ENCODE measurements at regions not wholly inside any gene's neighbourhood (a gene's known extent, or its start where the extent isn't known, plus 50 kb on each side); places are given as distances from the start of the nearest gene placed in this dataset.

DNA sequence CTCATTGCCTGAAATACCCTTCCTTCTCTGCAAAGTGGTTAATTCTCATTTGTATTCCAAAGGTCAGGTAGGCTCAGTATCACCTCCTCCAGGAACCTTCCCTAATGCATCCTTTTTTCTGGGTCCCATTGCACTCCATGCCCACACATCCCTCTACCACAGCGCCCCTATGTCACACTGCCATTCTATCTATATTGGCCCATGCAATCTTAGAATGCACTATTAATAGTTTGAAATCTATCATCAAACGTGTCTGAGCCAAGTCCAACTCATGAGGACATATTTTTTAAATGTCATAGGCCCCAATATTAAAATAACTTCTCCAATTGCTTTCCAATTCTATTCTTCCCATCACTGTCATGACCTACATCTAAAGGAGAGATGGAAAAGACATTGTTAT is 495.1 kb downstream of the SOX6 start:
- no TSS peak for BruUV-seq (replicated peaks)
- no peaks in the 10 kb centered on the region for H3K4me1 ChIP-seq (ENCODE audit: control insufficient read depth, insufficient read depth, low read length)
- TF ChIP-seq CTCF (IDR thresholded peaks at IDR 0.05): no peak
- TF ChIP-seq TCF7L2 (IDR thresholded peaks at IDR 0.05; ENCODE audit: low read depth, low read length): no peak
- TF ChIP-seq POLR2AphosphoS5 (IDR thresholded peaks at IDR 0.05; ENCODE audit: low read depth, low read length): no peak
- TF ChIP-seq, protein P1, sequence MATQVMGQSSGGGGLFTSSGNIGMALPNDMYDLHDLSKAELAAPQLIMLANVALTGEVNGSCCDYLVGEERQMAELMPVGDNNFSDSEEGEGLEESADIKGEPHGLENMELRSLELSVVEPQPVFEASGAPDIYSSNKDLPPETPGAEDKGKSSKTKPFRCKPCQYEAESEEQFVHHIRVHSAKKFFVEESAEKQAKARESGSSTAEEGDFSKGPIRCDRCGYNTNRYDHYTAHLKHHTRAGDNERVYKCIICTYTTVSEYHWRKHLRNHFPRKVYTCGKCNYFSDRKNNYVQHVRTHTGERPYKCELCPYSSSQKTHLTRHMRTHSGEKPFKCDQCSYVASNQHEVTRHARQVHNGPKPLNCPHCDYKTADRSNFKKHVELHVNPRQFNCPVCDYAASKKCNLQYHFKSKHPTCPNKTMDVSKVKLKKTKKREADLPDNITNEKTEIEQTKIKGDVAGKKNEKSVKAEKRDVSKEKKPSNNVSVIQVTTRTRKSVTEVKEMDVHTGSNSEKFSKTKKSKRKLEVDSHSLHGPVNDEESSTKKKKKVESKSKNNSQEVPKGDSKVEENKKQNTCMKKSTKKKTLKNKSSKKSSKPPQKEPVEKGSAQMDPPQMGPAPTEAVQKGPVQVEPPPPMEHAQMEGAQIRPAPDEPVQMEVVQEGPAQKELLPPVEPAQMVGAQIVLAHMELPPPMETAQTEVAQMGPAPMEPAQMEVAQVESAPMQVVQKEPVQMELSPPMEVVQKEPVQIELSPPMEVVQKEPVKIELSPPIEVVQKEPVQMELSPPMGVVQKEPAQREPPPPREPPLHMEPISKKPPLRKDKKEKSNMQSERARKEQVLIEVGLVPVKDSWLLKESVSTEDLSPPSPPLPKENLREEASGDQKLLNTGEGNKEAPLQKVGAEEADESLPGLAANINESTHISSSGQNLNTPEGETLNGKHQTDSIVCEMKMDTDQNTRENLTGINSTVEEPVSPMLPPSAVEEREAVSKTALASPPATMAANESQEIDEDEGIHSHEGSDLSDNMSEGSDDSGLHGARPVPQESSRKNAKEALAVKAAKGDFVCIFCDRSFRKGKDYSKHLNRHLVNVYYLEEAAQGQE (IDR thresholded peaks at IDR 0.05; ENCODE audit: insufficient read depth in 1 of 2, low read depth in 2 of 2, low read length in 1 of 2): no peak
- DNase-seq (ENCODE audit: low read depth, low spot score): no peak
- intact Hi-C loops (cut with micrococcal nuclease; ENCODE audit: unreplicated experiment) (no loop called here), in situ Hi-C loops (cut with HindIII; ENCODE audit: low pct_unique_long_range_greater_than_20kb, low sequenced_read_pairs) (no loop called here)
- no peaks in the 10 kb centered on the region for H3K9me3 ChIP-seq (ENCODE audit: control insufficient read depth, insufficient read depth, low read depth, low read length)
- ChIA-PET POLR2A (no interaction called here), CTCF (no interaction called here)
- ATAC-seq: no peak
- no peak overlapping the region for H3K27ac ChIP-seq (ENCODE audit: low read length)
- H3K27me3 ChIP-seq (ENCODE audit: control insufficient read depth, insufficient read depth, low read length): no peaks in the 10 kb centered on the region
- H3K4me3 ChIP-seq (ENCODE audit: low read depth in 2 of 2, low read length in 2 of 2): no peak overlapping the region
- no peaks in the 10 kb centered on the region for H3K36me3 ChIP-seq (ENCODE audit: control insufficient read depth, insufficient read depth, low read length)

- Histone ChIP-seq H3K4me3 (ENCODE audit: low read depth in 2 of 2, low read length in 2 of 2) (no peak overlapping the region), H3K9me3 (ENCODE audit: control insufficient read depth, insufficient read depth, low read depth, low read length) (no peaks in the 10 kb centered on the region), H3K36me3 (ENCODE audit: control insufficient read depth, insufficient read depth, low read length) (no peaks in the 10 kb centered on the region), H3K4me1 (ENCODE audit: control insufficient read depth, insufficient read depth, low read length) (no peaks in the 10 kb centered on the region), H3K27me3 (ENCODE audit: control insufficient read depth, insufficient read depth, low read length) (no peaks in the 10 kb centered on the region), H3K27ac (ENCODE audit: low read length) (no peak overlapping the region)
- ChIA-PET POLR2A (no interaction called here), CTCF (no interaction called here)
- in situ Hi-C loops (cut with HindIII; ENCODE audit: low pct_unique_long_range_greater_than_20kb, low sequenced_read_pairs): no loop called here
- intact Hi-C loops (cut with micrococcal nuclease; ENCODE audit: unreplicated experiment): no loop called here
- TF ChIP-seq CTCF (IDR thresholded peaks at IDR 0.05) (no peak), SIN3A (IDR thresholded peaks at IDR 0.05; ENCODE audit: borderline replicate concordance, insufficient read depth, low read depth, low read length) (no peak)
- TF ChIP-seq, protein P1 (IDR thresholded peaks at IDR 0.05; ENCODE audit: insufficient read depth in 1 of 2, low read depth in 2 of 2, low read length in 1 of 2): no peak
- ATAC-seq (no peak), DNase-seq (ENCODE audit: low read depth, low spot score) (no peak)
- no TSS peak for BruUV-seq (replicated peaks)
Measured at GRCh38 chr11:15863411-15863810, 492.9 kb downstream of the SOX6 start.

Data from Panc1 (cell line).